KMS-11 (cell line): ENCODE measurements at regions not wholly inside any gene's neighbourhood (a gene's known extent, or its start where the extent isn't known, plus 50 kb on each side); places are given as distances from the start of the nearest gene placed in this dataset.

Experiments used
- H2AFZ ChIP-seq: fragments of 200-600 bp; sonication (generic); 2 replicates; pipeline ENCODE4 v1.6.1; 2016; ENCODE audit warnings: antibody characterized with exemption, mixed run types, low read depth
- H3K27ac ChIP-seq: fragments of 200-600 bp; sonication (generic); 2 replicates; pipeline ENCODE4 v1.6.1; 2016; ENCODE audit warnings: mild to moderate bottlenecking, mixed run types
- H3K27me3 ChIP-seq: fragments of 200-600 bp; sonication (generic); 2 replicates; pipeline ENCODE4 v1.6.1; 2017; ENCODE audit warnings: mild to moderate bottlenecking, low read depth, mixed run types, moderate library complexity; ENCODE audit not compliant: insufficient read depth
- H3K36me3 ChIP-seq: fragments of 200-600 bp; sonication (generic); 2 replicates; pipeline ENCODE4 v1.6.1; 2017; ENCODE audit warnings: mild to moderate bottlenecking, mixed run types; ENCODE audit not compliant: insufficient read depth
- H3K4me1 ChIP-seq: fragments of 200-600 bp; sonication (generic); 2 replicates; pipeline ENCODE4 v1.6.1; 2016; ENCODE audit warnings: mild to moderate bottlenecking, low read depth, mixed run types; ENCODE audit not compliant: poor library complexity, severe bottlenecking
- H3K4me2 ChIP-seq: fragments of 200-600 bp; sonication (generic); 2 replicates; pipeline ENCODE4 v1.7.0; 2016; ENCODE audit warnings: mild to moderate bottlenecking, mixed run types
- H3K4me3 ChIP-seq: fragments of 200-600 bp; sonication (generic); IDR thresholded peaks from 2 replicates; pipeline ENCODE4 v1.6.1; 2017; ENCODE audit warnings: low read depth, low read length, mixed read lengths; ENCODE audit not compliant: insufficient read depth
- H3K79me2 ChIP-seq: fragments of 200-600 bp; sonication (generic); 2 replicates; pipeline ENCODE4 v1.6.1; 2016; ENCODE audit warnings: low read depth, mixed run types; ENCODE audit not compliant: insufficient read depth
- H3K9ac ChIP-seq: fragments of 200-600 bp; sonication (generic); 2 replicates; pipeline ENCODE4 v1.6.1; 2016; ENCODE audit warnings: mild to moderate bottlenecking, mixed run types
- H4K20me1 ChIP-seq: fragments of 200-600 bp; sonication (generic); 2 replicates; pipeline ENCODE4 v1.6.1; 2016; ENCODE audit warnings: mild to moderate bottlenecking, mixed run types; ENCODE audit not compliant: insufficient read depth
- TF ChIP-seq, protein P1 (sequence below): fragments of 200-600 bp; sonication (generic); conservative IDR thresholded peaks from 2 replicates; pipeline ENCODE4 v1.6.1; 2017; ENCODE audit warnings: low read depth, mild to moderate bottlenecking, antibody characterized with exemption, low read length, moderate library complexity, mixed read lengths

GRCh38 chr18:27711382-27711781 is 465.5 kb downstream of the CDH2 start:
- no peak overlapping the region for H3K4me2 ChIP-seq
- no peak overlapping the region for H3K4me3 ChIP-seq
- no peaks in the 10 kb centered on the region for H4K20me1 ChIP-seq
- no peak overlapping the region for H2AFZ ChIP-seq
- no peak overlapping the region for H3K9ac ChIP-seq
- H3K79me2 ChIP-seq, result no peaks in the 10 kb centered on the region
- H3K27me3 ChIP-seq, result no peaks in the 10 kb centered on the region
- H3K27ac ChIP-seq, result no peak overlapping the region
- H3K4me1 ChIP-seq, result no peaks in the 10 kb centered on the region
- TF ChIP-seq, protein P1, sequence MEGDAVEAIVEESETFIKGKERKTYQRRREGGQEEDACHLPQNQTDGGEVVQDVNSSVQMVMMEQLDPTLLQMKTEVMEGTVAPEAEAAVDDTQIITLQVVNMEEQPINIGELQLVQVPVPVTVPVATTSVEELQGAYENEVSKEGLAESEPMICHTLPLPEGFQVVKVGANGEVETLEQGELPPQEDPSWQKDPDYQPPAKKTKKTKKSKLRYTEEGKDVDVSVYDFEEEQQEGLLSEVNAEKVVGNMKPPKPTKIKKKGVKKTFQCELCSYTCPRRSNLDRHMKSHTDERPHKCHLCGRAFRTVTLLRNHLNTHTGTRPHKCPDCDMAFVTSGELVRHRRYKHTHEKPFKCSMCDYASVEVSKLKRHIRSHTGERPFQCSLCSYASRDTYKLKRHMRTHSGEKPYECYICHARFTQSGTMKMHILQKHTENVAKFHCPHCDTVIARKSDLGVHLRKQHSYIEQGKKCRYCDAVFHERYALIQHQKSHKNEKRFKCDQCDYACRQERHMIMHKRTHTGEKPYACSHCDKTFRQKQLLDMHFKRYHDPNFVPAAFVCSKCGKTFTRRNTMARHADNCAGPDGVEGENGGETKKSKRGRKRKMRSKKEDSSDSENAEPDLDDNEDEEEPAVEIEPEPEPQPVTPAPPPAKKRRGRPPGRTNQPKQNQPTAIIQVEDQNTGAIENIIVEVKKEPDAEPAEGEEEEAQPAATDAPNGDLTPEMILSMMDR, result no peak
- no peaks in the 10 kb centered on the region for H3K36me3 ChIP-seq

DNA sequence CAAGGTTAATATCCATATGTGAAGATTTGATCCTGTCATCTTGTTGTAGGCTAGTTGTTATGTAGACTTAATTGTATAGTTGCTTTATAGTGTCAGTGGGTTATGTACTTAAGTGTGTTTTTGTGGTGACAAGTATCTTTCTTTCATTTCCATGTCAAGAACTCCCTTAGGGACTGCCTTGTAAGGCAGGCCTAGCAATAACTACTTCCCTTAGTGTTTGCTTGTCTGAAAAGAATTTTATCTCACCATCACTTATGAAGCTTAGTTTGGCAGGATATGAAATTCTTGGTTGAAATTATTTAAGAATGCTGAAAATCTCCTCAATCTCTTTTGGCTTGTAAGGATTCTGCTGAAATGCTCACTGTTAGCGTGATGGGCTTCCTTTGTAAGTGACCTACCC is 467.6 kb downstream of the CDH2 start:
- no peak overlapping the region for H3K9ac ChIP-seq
- no peaks in the 10 kb centered on the region for H3K79me2 ChIP-seq
- TF ChIP-seq, protein P1, result no peak
- no peaks in the 10 kb centered on the region for H3K4me1 ChIP-seq
- H3K27ac ChIP-seq, result no peak overlapping the region
- no peak overlapping the region for H2AFZ ChIP-seq
- no peaks in the 10 kb centered on the region for H4K20me1 ChIP-seq
- H3K4me2 ChIP-seq, result no peak overlapping the region
- no peaks in the 10 kb centered on the region for H3K27me3 ChIP-seq
- H3K4me3 ChIP-seq, result no peak overlapping the region
- no peaks in the 10 kb centered on the region for H3K36me3 ChIP-seq

GRCh38 chr18:27707201-27707600 is 469.7 kb downstream of the CDH2 start:
- Histone ChIP-seq H3K27ac (no peak overlapping the region), H4K20me1 (no peaks in the 10 kb centered on the region)
- TF ChIP-seq, protein P1, result no peak

GRCh38 chr18:27704736-27705361 is 472.1 kb downstream of the CDH2 start:
- no peak overlapping the region for H2AFZ ChIP-seq
- TF ChIP-seq, protein P1, result no peak

More at GRCh38 chr18:27707201-27707600, 469.7 kb downstream of the CDH2 start:
- no peak overlapping the region for H2AFZ ChIP-seq
- H3K79me2 ChIP-seq, result no peaks in the 10 kb centered on the region
- no peaks in the 10 kb centered on the region for H3K36me3 ChIP-seq
- H3K9ac ChIP-seq, result no peak overlapping the region
- H3K27me3 ChIP-seq, result no peaks in the 10 kb centered on the region
- H3K4me1 ChIP-seq, result no peaks in the 10 kb centered on the region
- no peak overlapping the region for H3K4me2 ChIP-seq
- no peak overlapping the region for H3K4me3 ChIP-seq

More at GRCh38 chr18:27704736-27705361, 472.1 kb downstream of the CDH2 start:
- H3K79me2 ChIP-seq, result no peaks in the 10 kb centered on the region
- no peak overlapping the region for H3K4me3 ChIP-seq
- no peaks in the 10 kb centered on the region for H4K20me1 ChIP-seq
- no peak overlapping the region for H3K9ac ChIP-seq
- no peaks in the 10 kb centered on the region for H3K27me3 ChIP-seq
- no peaks in the 10 kb centered on the region for H3K36me3 ChIP-seq
- no peak overlapping the region for H3K27ac ChIP-seq
- H3K4me2 ChIP-seq, result no peak overlapping the region
- no peaks in the 10 kb centered on the region for H3K4me1 ChIP-seq
